ENCODE measurements at regions not wholly inside any gene's neighbourhood (a gene's known extent, or its start where the extent isn't known, plus 50 kb on each side); places are given as distances from the start of the nearest gene placed in this dataset.

GRCh38 chr1:87673748-87674147 lies 345.1 kb downstream of the LMO4 start:
- Histone ChIP-seq H3K27me3 (ENCODE audit: insufficient read depth, low read length) (no peaks in the 10 kb centered on the region), H3K4me2 (ENCODE audit: low read length) (no peak overlapping the region), H2AFZ (ENCODE audit: low read depth, low read length) (no peak overlapping the region), H3K79me2 (ENCODE audit: insufficient read depth, low read length) (no peaks in the 10 kb centered on the region), H3K9me3 (ENCODE audit: insufficient read depth, low read depth, low read length) (no peaks in the 10 kb centered on the region), H3K27ac (ENCODE audit: low read depth, low read length) (no peak overlapping the region), H3K36me3 (ENCODE audit: insufficient read depth, low read length) (no peaks in the 10 kb centered on the region), H3K9ac (ENCODE audit: low read length) (no peak overlapping the region), H3K4me1 (ENCODE audit: insufficient read depth, low read length) (no peaks in the 10 kb centered on the region), H3K4me3 (ENCODE audit: insufficient read depth, low read depth, low read length) (no peak overlapping the region), H4K20me1 (ENCODE audit: insufficient read depth, low read length) (no peaks in the 10 kb centered on the region)
- no peaks in the 10 kb centered on the region for H3K27me3 Mint-ChIP-seq (ENCODE audit: low read depth, unreplicated experiment)
- DNase-seq (ENCODE audit: low read depth) (no peak), FAIRE-seq (no peak)
- H3K9me3 Mint-ChIP-seq (ENCODE audit: unreplicated experiment), result no peaks in the 10 kb centered on the region
- H3K27ac Mint-ChIP-seq (ENCODE audit: unreplicated experiment), result no peak overlapping the region
- H3K36me3 Mint-ChIP-seq (ENCODE audit: low read depth, unreplicated experiment), result no peaks in the 10 kb centered on the region
- TF ChIP-seq EZH2 (IDR thresholded peaks at IDR 0.05; ENCODE audit: insufficient read depth, low read length), result no peak
- no peak for TF ChIP-seq CTCF (IDR thresholded peaks at IDR 0.05; ENCODE audit: insufficient read depth, low read depth, low read length)
- H3K4me1 Mint-ChIP-seq (ENCODE audit: low read depth, unreplicated experiment), result no peaks in the 10 kb centered on the region
- no peak overlapping the region for H3K4me3 Mint-ChIP-seq (ENCODE audit: unreplicated experiment)

- TF ChIP-seq CTCF (IDR thresholded peaks at IDR 0.05; ENCODE audit: insufficient read depth, low read depth, low read length) (no peak), EZH2 (IDR thresholded peaks at IDR 0.05; ENCODE audit: insufficient read depth, low read length) (no peak)
- no peaks in the 10 kb centered on the region for H3K9me3 ChIP-seq (ENCODE audit: insufficient read depth, low read depth, low read length)
- H3K27me3 Mint-ChIP-seq (ENCODE audit: low read depth, unreplicated experiment), result no peaks in the 10 kb centered on the region
Observed at GRCh38 chr1:87674791-87675190, 346.1 kb downstream of the LMO4 start.

GRCh38 chr1:87678266-87678665 lies 349.6 kb downstream of the LMO4 start:
- Histone ChIP-seq H4K20me1 (ENCODE audit: insufficient read depth, low read length) (no peaks in the 10 kb centered on the region), H3K36me3 (ENCODE audit: insufficient read depth, low read length) (no peaks in the 10 kb centered on the region), H3K4me1 (ENCODE audit: insufficient read depth, low read length) (no peaks in the 10 kb centered on the region), H3K9me3 (ENCODE audit: insufficient read depth, low read depth, low read length) (no peaks in the 10 kb centered on the region), H3K79me2 (ENCODE audit: insufficient read depth, low read length) (no peaks in the 10 kb centered on the region), H3K9ac (ENCODE audit: low read length) (no peak overlapping the region), H3K4me2 (ENCODE audit: low read length) (no peak overlapping the region), H2AFZ (ENCODE audit: low read depth, low read length) (no peak overlapping the region), H3K27ac (ENCODE audit: low read depth, low read length) (no peak overlapping the region), H3K27me3 (ENCODE audit: insufficient read depth, low read length) (no peaks in the 10 kb centered on the region), H3K4me3 (ENCODE audit: insufficient read depth, low read depth, low read length) (no peak overlapping the region)
- TF ChIP-seq EZH2 (IDR thresholded peaks at IDR 0.05; ENCODE audit: insufficient read depth, low read length), result no peak
- TF ChIP-seq CTCF (IDR thresholded peaks at IDR 0.05; ENCODE audit: insufficient read depth, low read depth, low read length), result no peak
- H3K27me3 Mint-ChIP-seq (ENCODE audit: low read depth, unreplicated experiment), result no peaks in the 10 kb centered on the region
- no peak overlapping the region for H3K27ac Mint-ChIP-seq (ENCODE audit: unreplicated experiment)
- no peaks in the 10 kb centered on the region for H3K9me3 Mint-ChIP-seq (ENCODE audit: unreplicated experiment)
- FAIRE-seq, result no peak
- no peak overlapping the region for H3K4me3 Mint-ChIP-seq (ENCODE audit: unreplicated experiment)
- DNase-seq (ENCODE audit: low read depth), result no peak
- H3K36me3 Mint-ChIP-seq (ENCODE audit: low read depth, unreplicated experiment), result no peaks in the 10 kb centered on the region
- no peaks in the 10 kb centered on the region for H3K4me1 Mint-ChIP-seq (ENCODE audit: low read depth, unreplicated experiment)

More at GRCh38 chr1:87674791-87675190, 346.1 kb downstream of the LMO4 start:
- no peaks in the 10 kb centered on the region for H3K36me3 Mint-ChIP-seq (ENCODE audit: low read depth, unreplicated experiment)
- Histone ChIP-seq H3K4me2 (ENCODE audit: low read length) (no peak overlapping the region), H3K9ac (ENCODE audit: low read length) (no peak overlapping the region), H4K20me1 (ENCODE audit: insufficient read depth, low read length) (no peaks in the 10 kb centered on the region), H3K4me1 (ENCODE audit: insufficient read depth, low read length) (no peaks in the 10 kb centered on the region), H3K79me2 (ENCODE audit: insufficient read depth, low read length) (no peaks in the 10 kb centered on the region), H3K27ac (ENCODE audit: low read depth, low read length) (no peak overlapping the region), H2AFZ (ENCODE audit: low read depth, low read length) (no peak overlapping the region), H3K27me3 (ENCODE audit: insufficient read depth, low read length) (no peaks in the 10 kb centered on the region), H3K4me3 (ENCODE audit: insufficient read depth, low read depth, low read length) (no peak overlapping the region), H3K36me3 (ENCODE audit: insufficient read depth, low read length) (no peaks in the 10 kb centered on the region)
- no peaks in the 10 kb centered on the region for H3K9me3 Mint-ChIP-seq (ENCODE audit: unreplicated experiment)
- H3K4me1 Mint-ChIP-seq (ENCODE audit: low read depth, unreplicated experiment), result no peaks in the 10 kb centered on the region
- no peak for FAIRE-seq
- no peak for DNase-seq (ENCODE audit: low read depth)
- no peak overlapping the region for H3K4me3 Mint-ChIP-seq (ENCODE audit: unreplicated experiment)
- no peak overlapping the region for H3K27ac Mint-ChIP-seq (ENCODE audit: unreplicated experiment)
